ENCODE measurements at regions not wholly inside any gene's neighbourhood (a gene's known extent, or its start where the extent isn't known, plus 50 kb on each side); places are given as distances from the start of the nearest gene placed in this dataset.

DNA sequence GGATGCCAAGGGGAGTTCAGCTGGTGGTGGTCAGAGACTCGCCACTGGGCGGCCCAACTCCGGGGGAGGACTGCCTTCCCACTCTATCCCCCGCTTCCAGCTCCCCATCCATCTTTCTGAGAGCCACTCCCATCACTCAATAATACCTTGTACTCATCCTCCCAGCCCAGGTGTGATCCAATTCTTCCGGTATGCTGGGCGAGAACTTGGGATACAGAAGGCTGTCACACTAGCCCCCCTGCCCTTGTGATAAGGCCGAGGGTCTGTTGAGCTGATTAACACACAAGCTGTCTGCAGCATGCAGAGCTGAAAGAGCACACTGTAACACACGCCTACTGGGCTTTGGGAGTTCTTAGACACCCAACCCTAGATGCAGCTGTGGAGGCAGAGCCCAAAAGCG, 460.4 kb upstream of the EEF2KMT start:
- DNase-seq (ENCODE audit: low spot score) (no peak), ATAC-seq (ENCODE audit: low FRiP score) (no peak)
- TF ChIP-seq, protein P1, sequence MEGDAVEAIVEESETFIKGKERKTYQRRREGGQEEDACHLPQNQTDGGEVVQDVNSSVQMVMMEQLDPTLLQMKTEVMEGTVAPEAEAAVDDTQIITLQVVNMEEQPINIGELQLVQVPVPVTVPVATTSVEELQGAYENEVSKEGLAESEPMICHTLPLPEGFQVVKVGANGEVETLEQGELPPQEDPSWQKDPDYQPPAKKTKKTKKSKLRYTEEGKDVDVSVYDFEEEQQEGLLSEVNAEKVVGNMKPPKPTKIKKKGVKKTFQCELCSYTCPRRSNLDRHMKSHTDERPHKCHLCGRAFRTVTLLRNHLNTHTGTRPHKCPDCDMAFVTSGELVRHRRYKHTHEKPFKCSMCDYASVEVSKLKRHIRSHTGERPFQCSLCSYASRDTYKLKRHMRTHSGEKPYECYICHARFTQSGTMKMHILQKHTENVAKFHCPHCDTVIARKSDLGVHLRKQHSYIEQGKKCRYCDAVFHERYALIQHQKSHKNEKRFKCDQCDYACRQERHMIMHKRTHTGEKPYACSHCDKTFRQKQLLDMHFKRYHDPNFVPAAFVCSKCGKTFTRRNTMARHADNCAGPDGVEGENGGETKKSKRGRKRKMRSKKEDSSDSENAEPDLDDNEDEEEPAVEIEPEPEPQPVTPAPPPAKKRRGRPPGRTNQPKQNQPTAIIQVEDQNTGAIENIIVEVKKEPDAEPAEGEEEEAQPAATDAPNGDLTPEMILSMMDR (IDR thresholded peaks at IDR 0.05) = no peak

DNA sequence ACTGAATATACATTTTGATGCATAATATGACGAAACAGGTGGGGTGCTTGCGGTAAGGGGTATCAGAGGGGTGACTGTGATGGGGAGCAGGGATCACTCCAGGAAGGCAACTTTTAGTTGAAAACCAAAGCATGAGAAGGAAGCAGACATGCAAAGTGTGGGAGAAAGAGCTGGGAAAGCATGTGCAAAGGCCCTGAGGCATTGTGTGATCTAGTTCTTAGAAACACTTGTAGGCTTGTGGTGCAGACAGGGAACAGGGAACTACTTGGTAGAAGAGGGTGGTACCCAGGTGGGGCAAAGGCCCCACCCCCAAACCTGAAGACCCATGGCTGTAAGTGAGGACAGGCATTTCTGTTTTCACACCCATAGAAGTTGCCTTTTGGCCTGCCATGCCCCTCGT, 459.9 kb upstream of the EEF2KMT start:
- DNase-seq (ENCODE audit: low spot score) (no peak), ATAC-seq (ENCODE audit: low FRiP score) (no peak)
- TF ChIP-seq, protein P1 (IDR thresholded peaks at IDR 0.05) = no peak

DNA sequence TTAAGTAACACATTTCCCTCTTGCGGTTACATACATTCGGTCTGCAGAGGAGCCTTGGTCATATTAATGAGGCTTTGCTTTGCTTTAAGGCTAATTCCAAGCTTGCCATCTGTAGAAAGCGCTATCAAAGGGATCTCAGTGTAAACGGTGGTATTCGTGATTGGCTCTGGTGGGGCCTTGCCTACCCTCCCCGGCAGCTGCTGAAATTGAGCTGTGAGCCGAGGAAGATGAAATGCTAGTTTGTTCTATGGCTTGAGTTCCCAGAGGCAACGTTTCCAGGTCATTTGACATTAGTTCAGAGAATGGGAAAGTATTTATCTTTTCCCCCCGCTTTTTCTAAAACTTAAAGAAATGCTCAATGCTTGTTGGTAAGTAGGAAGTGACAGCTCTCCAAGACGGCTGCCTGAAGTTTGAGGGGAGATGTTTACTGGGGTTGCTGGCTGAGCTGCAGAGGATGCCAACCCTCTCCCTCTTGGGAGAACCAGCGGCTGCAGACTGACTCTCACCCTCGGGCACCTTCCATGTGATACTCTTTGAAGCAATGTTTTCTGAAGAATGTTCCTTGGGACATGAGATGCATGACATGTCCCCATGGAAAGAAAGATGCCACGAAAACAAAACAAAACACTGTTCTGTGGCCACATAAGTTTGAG, 458.7 kb upstream of the EEF2KMT start:
- DNase-seq (ENCODE audit: low spot score) (no peak), ATAC-seq (ENCODE audit: low FRiP score) (no peak)

DNA sequence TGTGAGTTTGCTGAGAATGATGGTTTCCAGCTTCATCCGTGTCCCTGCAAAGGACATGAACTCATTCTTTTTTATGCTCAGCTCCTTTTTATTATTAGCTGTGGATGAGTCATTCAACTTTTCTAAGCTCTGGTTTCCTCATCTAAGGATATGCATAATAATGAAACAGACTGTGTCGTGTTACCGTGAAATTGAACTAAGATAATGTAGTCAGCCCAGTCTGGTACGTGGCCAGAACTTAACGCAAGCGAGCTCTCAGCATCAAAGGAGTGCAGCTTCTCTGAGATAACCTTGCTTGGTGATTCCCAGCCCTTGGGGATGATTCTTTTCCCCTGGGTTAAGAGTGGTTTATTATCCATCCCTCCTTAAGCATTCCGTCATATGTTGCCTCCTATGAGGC, 454.3 kb upstream of the EEF2KMT start:
- TF ChIP-seq, protein P1 (IDR thresholded peaks at IDR 0.05) = no peak
- DNase-seq (ENCODE audit: low spot score) = no peak
- peak; percentile 66 for ATAC-seq (ENCODE audit: low FRiP score)

More for the DNA sequence above, 458.7 kb upstream of the EEF2KMT start:
- TF ChIP-seq, protein P1 (IDR thresholded peaks at IDR 0.05) = no peak

DNA sequence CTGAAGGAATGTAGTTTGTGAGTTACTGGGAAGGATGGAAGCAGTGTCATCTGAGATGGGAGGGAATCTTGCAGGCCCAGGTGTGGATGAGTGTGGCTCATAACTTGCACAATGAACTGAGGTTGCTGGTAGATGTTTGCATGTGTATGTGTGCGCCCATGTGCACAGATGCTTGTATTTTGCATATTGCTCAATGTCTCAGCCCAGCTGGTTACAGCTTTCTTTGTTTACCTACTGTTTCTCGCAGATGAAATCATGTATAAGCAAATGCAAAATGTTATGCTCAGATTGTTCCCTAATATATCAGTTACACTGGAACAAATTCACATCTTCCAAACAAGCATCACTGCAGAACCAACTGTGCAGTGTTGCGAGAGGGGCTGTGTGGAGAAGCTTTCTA, 452.2 kb upstream of the EEF2KMT start:
- no peak for ATAC-seq (ENCODE audit: low FRiP score)

DNA sequence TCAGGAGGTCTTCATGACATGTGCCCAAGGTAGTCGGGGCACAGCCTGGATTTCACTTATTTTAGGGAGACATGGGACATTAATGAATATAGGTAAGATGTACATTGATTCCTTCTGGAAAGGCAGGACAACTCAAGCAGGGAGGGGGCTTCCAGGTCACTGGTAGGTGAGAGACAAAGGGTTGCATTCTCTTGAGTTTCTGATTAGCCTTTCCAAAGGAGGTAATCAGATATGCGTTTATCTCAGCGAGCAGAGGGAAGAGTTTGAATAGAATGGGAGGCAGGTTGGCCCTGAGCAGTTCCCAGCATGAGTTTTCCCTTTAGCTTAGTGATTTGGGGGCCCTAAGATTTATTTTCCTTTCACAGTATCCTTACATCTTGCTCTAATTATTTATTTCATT, 443.8 kb upstream of the EEF2KMT start:
- ATAC-seq (ENCODE audit: low FRiP score) = no peak
- DNase-seq (ENCODE audit: low spot score) = no peak
- TF ChIP-seq, protein P1 (IDR thresholded peaks at IDR 0.05) = no peak

More for the DNA sequence above, 452.2 kb upstream of the EEF2KMT start:
- DNase-seq (ENCODE audit: low spot score) = no peak
- TF ChIP-seq, protein P1 (IDR thresholded peaks at IDR 0.05) = no peak

DNA sequence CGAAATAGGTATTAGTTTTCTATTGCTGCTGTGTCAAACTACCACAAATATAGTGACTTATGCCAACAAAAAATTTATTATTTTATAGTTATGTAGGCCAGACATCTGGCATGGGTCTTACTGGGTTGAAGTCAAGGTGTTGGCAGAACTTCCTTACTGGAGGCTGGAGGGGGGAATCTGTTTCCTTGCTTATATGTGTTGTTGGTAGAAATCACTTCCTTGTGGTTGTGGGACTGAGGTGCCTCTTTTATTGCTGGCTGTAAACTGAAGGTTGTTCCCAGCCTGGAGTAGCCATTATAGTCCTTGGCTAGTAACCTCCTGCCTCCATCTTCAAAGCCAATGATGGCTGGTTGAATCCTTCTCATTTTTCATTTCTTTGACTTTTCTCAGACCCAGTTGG, 439.8 kb upstream of the EEF2KMT start:
- TF ChIP-seq, protein P1 (IDR thresholded peaks at IDR 0.05) = no peak
- DNase-seq (ENCODE audit: low spot score) (no peak), ATAC-seq (ENCODE audit: low FRiP score) (no peak)
